IMR-90 (cell line): ENCODE measurements at regions not wholly inside any gene's neighbourhood (a gene's known extent, or its start where the extent isn't known, plus 50 kb on each side); places are given as distances from the start of the nearest gene placed in this dataset.

Experiments
- ATAC-seq: fragments of 200-7000 bp; cut with Tn5 transposase; 2 replicates; pipeline ENCODE4 v1.9.1; 2020; ENCODE audit warnings: low read depth, mild to moderate bottlenecking, moderate library complexity
- BruUV-seq: library from RNA; stranded (reverse); fragments of 400-500 nt; replicated peaks from 2 replicates; lab custom pipeline; 2021; lab: Mats Ljungman, UMichigan
- CTCF ChIA-PET: fragments of 300-600 bp; formaldehyde crosslinking; extraction: SDS; loops from one replicate; lab custom pipeline; 2021; ENCODE audit warnings: antibody characterized with exemption; lab: Yijun Ruan, JAX
- POLR2A ChIA-PET: fragments of 300-600 bp; sonication (Branson Sonifier 250); formaldehyde crosslinking; loops from one replicate; lab custom pipeline; 2022; ENCODE audit warnings: antibody characterized with exemption; ENCODE audit not compliant: unreplicated experiment; lab: Charles Lee
- DNase-seq: peaks from one replicate; pipeline ENCODE4 v3.0.0; 2013
- H2AFZ ChIP-seq: replicated peaks from 2 replicates; pipeline ENCODE3; 2013; ENCODE audit warnings: low read length, mild to moderate bottlenecking; ENCODE audit not compliant: poor library complexity
- H2AK5ac ChIP-seq: 2 replicates; pipeline ENCODE4 v1.6.1; 2013; ENCODE audit warnings: low read depth, low read length, inconsistent platforms
- H2AK9ac ChIP-seq: replicated peaks from 2 replicates; pipeline ENCODE3; 2013; ENCODE audit warnings: mild to moderate bottlenecking, low read depth, low read length, moderate library complexity; ENCODE audit not compliant: poor library complexity
- H2BK120ac ChIP-seq: 2 replicates; pipeline ENCODE4 v1.6.1; 2013; ENCODE audit warnings: low read depth, low read length, inconsistent platforms
- H2BK15ac ChIP-seq: 3 replicates; pipeline ENCODE4 v1.6.1; 2013; ENCODE audit warnings: low read depth, low read length, inconsistent platforms
- H2BK20ac ChIP-seq: 2 replicates; pipeline ENCODE4 v1.6.1; 2013; ENCODE audit warnings: low read depth, mild to moderate bottlenecking, inconsistent platforms, low read length, moderate library complexity
- H2BK5ac ChIP-seq: 2 replicates; pipeline ENCODE4 v1.6.1; 2013; ENCODE audit warnings: mild to moderate bottlenecking, low read depth, low read length, inconsistent platforms; ENCODE audit not compliant: poor library complexity, severe bottlenecking
- H3K14ac ChIP-seq: replicated peaks from 2 replicates; pipeline ENCODE4 v1.6.1; 2013; ENCODE audit warnings: low read depth, low read length, inconsistent platforms
- H3K18ac ChIP-seq: 2 replicates; pipeline ENCODE4 v1.6.1; 2013; ENCODE audit warnings: low read depth, low read length, control low read depth
- H3K23ac ChIP-seq: 2 replicates; pipeline ENCODE4 v1.6.1; 2013; ENCODE audit warnings: low read depth, low read length, inconsistent platforms
- H3K27ac ChIP-seq: 2 replicates; pipeline ENCODE4 v1.5.1; 2013; ENCODE audit warnings: mild to moderate bottlenecking, control low read depth, low read length; ENCODE audit not compliant: insufficient read depth
- H3K27me3 ChIP-seq: 2 replicates; pipeline ENCODE4 v1.6.1; 2013; ENCODE audit warnings: low read length; ENCODE audit not compliant: control insufficient read depth, insufficient read depth
- H3K36me3 ChIP-seq: 2 replicates; pipeline ENCODE4 v1.6.1; 2013; ENCODE audit warnings: low read length, mixed read lengths; ENCODE audit not compliant: control insufficient read depth, insufficient read depth
- H3K4ac ChIP-seq: 2 replicates; pipeline ENCODE4 v1.6.1; 2013; ENCODE audit warnings: low read depth, low read length, inconsistent platforms
- H3K4me1 ChIP-seq: 2 replicates; pipeline ENCODE4 v1.6.1; 2013; ENCODE audit warnings: low read length, mixed read lengths; ENCODE audit not compliant: control insufficient read depth, insufficient read depth
- H3K4me2 ChIP-seq: 2 replicates; pipeline ENCODE4 v1.6.1; 2013; ENCODE audit warnings: low read depth, mild to moderate bottlenecking, control low read depth, low read length, moderate library complexity
- H3K4me3 ChIP-seq: 2 replicates; pipeline ENCODE4 v1.5.1; 2013; ENCODE audit warnings: low read depth, mild to moderate bottlenecking, control low read depth, low read length, moderate library complexity; ENCODE audit not compliant: insufficient read depth
- H3K56ac ChIP-seq: 2 replicates; pipeline ENCODE4 v1.6.1; 2013; ENCODE audit warnings: low read length, inconsistent platforms; ENCODE audit not compliant: insufficient read depth; ENCODE audit errors: extremely low read depth
- H3K79me1 ChIP-seq, 2 experiments: 2 replicates each; pipeline ENCODE4 v1.6.1; 2013; ENCODE audit warnings: low read length in 2 of 2, inconsistent platforms in 1 of 2, low read depth in 1 of 2
- H3K9ac ChIP-seq: 2 replicates; pipeline ENCODE4 v1.6.1; 2013; ENCODE audit warnings: low read depth, low read length, control low read depth
- H3K9me1 ChIP-seq: 2 replicates; pipeline ENCODE4 v1.6.1; 2013; ENCODE audit warnings: low read length, inconsistent platforms; ENCODE audit not compliant: insufficient read depth
- H3K9me3 ChIP-seq: 2 replicates; pipeline ENCODE4 v1.6.1; 2013; ENCODE audit warnings: low read length; ENCODE audit not compliant: control insufficient read depth, insufficient read depth
- H4K20me1 ChIP-seq: 2 replicates; pipeline ENCODE4 v1.6.1; 2013; ENCODE audit warnings: low read length, inconsistent platforms; ENCODE audit not compliant: insufficient read depth
- H4K5ac ChIP-seq: 2 replicates; pipeline ENCODE4 v1.6.1; 2013; ENCODE audit warnings: mild to moderate bottlenecking, low read depth, low read length, control low read depth
- H4K8ac ChIP-seq, 2 experiments: 2 replicates each; pipeline ENCODE4 v1.6.1; 2013; ENCODE audit warnings: low read depth in 2 of 2, low read length in 2 of 2, control low read depth in 1 of 2, inconsistent platforms in 1 of 2
- H4K91ac ChIP-seq: 2 replicates; pipeline ENCODE4 v1.6.1; 2013; ENCODE audit warnings: low read depth, low read length, inconsistent platforms; ENCODE audit not compliant: insufficient read depth
- BHLHE40 ChIP-seq: fragments of 150-350 bp; IDR thresholded peaks from 2 replicates; pipeline ENCODE4 v1.6.1; 2016; ENCODE audit warnings: mild to moderate bottlenecking, low read depth, low read length
- CEBPB ChIP-seq: IDR thresholded peaks from 2 replicates; pipeline ENCODE4 v1.6.1; 2012; ENCODE audit warnings: low read depth, low read length, improper control_type of control experiment
- CTCF ChIP-seq: conservative IDR thresholded peaks from 2 replicates; pipeline ENCODE4 v1.5.1; 2012; ENCODE audit warnings: mild to moderate bottlenecking, low read depth, low read length, improper control_type of control experiment
- ELK1 ChIP-seq: fragments of 150-350 bp; IDR thresholded peaks from 2 replicates; pipeline ENCODE4 v1.6.1; 2016; ENCODE audit warnings: low read depth, mild to moderate bottlenecking, low read length, moderate library complexity, borderline replicate concordance
- FOS ChIP-seq: fragments of 150-350 bp; IDR thresholded peaks from 2 replicates; pipeline ENCODE4 v1.6.1; 2016; ENCODE audit warnings: low read depth, low read length
- MAFK ChIP-seq: IDR thresholded peaks from 2 replicates; pipeline ENCODE4 v1.6.1; 2012; ENCODE audit warnings: low read depth, low read length, improper control_type of control experiment
- MAZ ChIP-seq: IDR thresholded peaks from 2 replicates; pipeline ENCODE4 v1.6.1; 2012; ENCODE audit warnings: low read depth, mild to moderate bottlenecking, low read length, improper control_type of control experiment, moderate library complexity, borderline replicate concordance
- MXI1 ChIP-seq: IDR thresholded peaks from 2 replicates; pipeline ENCODE4 v1.6.1; 2012; ENCODE audit warnings: low read depth, mild to moderate bottlenecking, low read length, moderate library complexity, borderline replicate concordance
- NFE2L2 ChIP-seq: fragments of 150-350 bp; IDR thresholded peaks from 2 replicates; pipeline ENCODE4 v1.6.1; 2016; ENCODE audit warnings: low read depth, mild to moderate bottlenecking, low read length
- POLR2A ChIP-seq: IDR thresholded peaks from 2 replicates; pipeline ENCODE4 v1.6.1; 2012; ENCODE audit warnings: mild to moderate bottlenecking, low read depth, low read length
- RAD21 ChIP-seq: IDR thresholded peaks from 2 replicates; pipeline ENCODE4 v1.6.1; 2012; ENCODE audit warnings: low read length, improper control_type of control experiment
- RCOR1 ChIP-seq: IDR thresholded peaks from 2 replicates; pipeline ENCODE4 v1.6.1; 2012; ENCODE audit warnings: mild to moderate bottlenecking, low read length, improper control_type of control experiment; ENCODE audit not compliant: insufficient replicate concordance
- RFX5 ChIP-seq: IDR thresholded peaks from 2 replicates; pipeline ENCODE4 v1.8.0; 2012; ENCODE audit warnings: low read depth, mild to moderate bottlenecking, low read length, moderate library complexity
- SMC3 ChIP-seq: fragments of 150-350 bp; IDR thresholded peaks from 2 replicates; pipeline ENCODE4 v1.6.1; 2016; ENCODE audit warnings: low read depth, mild to moderate bottlenecking, antibody characterized with exemption, low read length, moderate library complexity
- USF2 ChIP-seq: fragments of 150-350 bp; IDR thresholded peaks from 2 replicates; pipeline ENCODE4 v1.6.1; 2017; ENCODE audit warnings: mild to moderate bottlenecking, antibody characterized with exemption, low read length, low read depth
- WGBS, 2 experiments: methylation state at CpG; one replicate each; pipeline versions ENCODE4 v1.1.5 to v1.1.7; 2013; ENCODE audit warnings: missing lambda C conversion rate in 2 of 2; ENCODE audit not compliant: insufficient read length in 1 of 2; ENCODE audit errors: extremely low coverage in 2 of 2; 5-methylcytosine and 5-hydroxymethylcytosine counted together
- dilution Hi-C: fragments of 300-500 bp; cut with HindIII; formaldehyde crosslinking; loops from one replicate; pipeline ENCODE4 v1.14.3; 2018; ENCODE audit warnings: low sequenced_read_pairs; ENCODE audit not compliant: unreplicated experiment
- in situ Hi-C: fragments of 300-500 bp; cut with MboI; formaldehyde crosslinking; loops from 3 replicates; pipeline ENCODE4 v1.14.3; 2019; ENCODE audit warnings: low sequenced_read_pairs, inconsistent platforms, mixed read lengths
- intact Hi-C: fragments of 100-400 bp; cut with micrococcal nuclease; formaldehyde crosslinking; loops from 2 replicates; pipeline ENCODE4 v1.10.0; 2022

- Histone ChIP-seq H3K27me3 (no peaks in the 10 kb centered on the region), H3K18ac (no peak overlapping the region), H4K8ac (no peak overlapping the region), H3K79me1 (no peaks in the 10 kb centered on the region), H3K23ac (no peak overlapping the region), H2AK5ac (no peak overlapping the region), H4K5ac (no peak overlapping the region), H3K27ac (no peak overlapping the region), H3K4ac (no peak overlapping the region), H2BK20ac (no peak overlapping the region), H2BK120ac (no peak overlapping the region), H3K9ac (no peak overlapping the region), H3K4me2 (no peak overlapping the region), H3K4me1 (peaks cover 2% of the 10 kb centered on the region; the same call in 1 of the 2 replicates), H2AK9ac (no peak overlapping the region), H4K91ac (no peak overlapping the region), H3K14ac (no peak overlapping the region), H2BK15ac (no peak overlapping the region), H3K56ac (no peak overlapping the region), H3K36me3 (no peaks in the 10 kb centered on the region), H2AFZ (no peak overlapping the region), H2BK5ac (no peak overlapping the region), H3K4me3 (no peak overlapping the region), H3K9me1 (no peaks in the 10 kb centered on the region), H3K9me3 (no peaks in the 10 kb centered on the region), H4K20me1 (no peaks in the 10 kb centered on the region)
- WGBS, 2 experiments: no CpG with 5 or more reads among the region's 1 CpG
- POLR2A ChIA-PET: no interaction called here
- TF ChIP-seq MAFK: no peak
- TF ChIP-seq BHLHE40: no peak
- no peak for TF ChIP-seq RCOR1
- TF ChIP-seq MAZ: no peak
- no peak for TF ChIP-seq MXI1
- no peak for TF ChIP-seq CEBPB
- TF ChIP-seq USF2: no peak
- no peak for TF ChIP-seq SMC3
- TF ChIP-seq RAD21: no peak
- no peak for TF ChIP-seq NFE2L2
- no peak for TF ChIP-seq POLR2A
- no peak for TF ChIP-seq ELK1
- TF ChIP-seq CTCF: no peak
- no peak for TF ChIP-seq FOS
- TF ChIP-seq RFX5: no peak
- in situ Hi-C loops (no loop called here), dilution Hi-C loops (no loop called here), intact Hi-C loops (no loop called here)
- CTCF ChIA-PET: no interaction called here
- ATAC-seq (no peak), DNase-seq (no peak)
- BruUV-seq: no TSS peak
Measured at GRCh38 chr15:34651997-34652725, 68.7 kb upstream of the GOLGA8B start.
